Muscle of leg (tissue), 3 donors: ENCODE measurements at regions not wholly inside any gene's neighbourhood (a gene's known extent, or its start where the extent isn't known, plus 50 kb on each side); places are given as distances from the start of the nearest gene placed in this dataset.
A peak's percentile ranks its signal among the peaks of the same experiment; 100 is the strongest.

ENCODE experiments used
- DNase-seq: peaks from one replicate; pipeline ENCODE4 v3.0.0; 2013
- H3K27ac ChIP-seq: one replicate; pipeline ENCODE4 v1.5.1; 2013; ENCODE audit warnings: mild to moderate bottlenecking, low read length, control low read depth
- H3K27me3 ChIP-seq: one replicate; pipeline ENCODE4 v1.6.1; 2013; ENCODE audit warnings: low read length; ENCODE audit not compliant: control insufficient read depth, insufficient read depth
- H3K36me3 ChIP-seq: one replicate; pipeline ENCODE4 v1.6.1; 2013; ENCODE audit warnings: low read length; ENCODE audit not compliant: control insufficient read depth, insufficient read depth
- H3K4me1 ChIP-seq: one replicate; pipeline ENCODE4 v1.6.1; 2013; ENCODE audit warnings: low read length; ENCODE audit not compliant: control insufficient read depth, insufficient read depth
- H3K4me3 ChIP-seq: one replicate; pipeline ENCODE4 v1.5.1; 2013; ENCODE audit warnings: low read length, control low read depth
- H3K9me3 ChIP-seq: replicated peaks from 2 replicates; pipeline ENCODE4 v1.6.1; 2013; ENCODE audit warnings: low read depth, low read length; ENCODE audit not compliant: control insufficient read depth
- WGBS: methylation state at CpG from one replicate; pipeline ENCODE4 v1.1.5; 2013; ENCODE audit warnings: missing lambda C conversion rate; ENCODE audit not compliant: insufficient coverage; 5-methylcytosine and 5-hydroxymethylcytosine counted together

DNA sequence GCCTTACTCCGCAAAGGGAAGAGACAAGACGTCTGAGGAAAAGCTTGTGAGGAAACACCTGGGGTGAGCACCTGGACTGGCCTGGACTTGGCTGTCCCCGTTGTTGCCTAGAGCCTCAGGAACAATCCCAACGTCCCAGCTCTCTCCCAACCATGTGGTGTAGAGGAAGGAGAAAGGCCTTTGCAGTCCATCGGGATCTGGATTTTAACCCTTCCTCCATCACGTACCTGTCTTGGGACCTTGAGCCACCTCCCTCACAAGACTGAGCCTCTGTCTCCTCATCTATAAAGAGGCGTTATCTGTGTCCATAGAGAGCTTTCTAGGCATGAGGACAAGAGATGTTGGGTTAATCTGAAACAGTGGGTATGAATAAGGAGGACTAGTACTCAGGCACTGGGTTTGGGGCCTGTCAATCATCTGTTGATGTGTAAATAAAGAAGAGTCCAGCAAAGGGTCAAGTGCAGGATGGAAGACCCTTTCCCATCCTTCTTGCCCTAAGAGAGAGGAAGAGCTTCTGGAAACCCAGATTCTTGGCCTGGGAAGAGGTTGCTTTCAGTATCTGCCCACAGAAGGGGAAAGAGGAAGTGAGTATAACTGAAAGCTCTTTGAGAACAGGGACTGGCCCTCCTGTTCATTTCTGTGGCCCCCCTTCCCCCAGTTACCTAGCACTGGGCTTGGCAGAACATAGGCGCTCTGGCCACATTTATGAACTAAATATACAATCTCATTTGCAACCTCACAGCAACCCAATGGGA is 137.1 kb downstream of the PJA1 start:
- peak overlapping the region; percentile 29 for H3K27ac ChIP-seq
- no peak for DNase-seq
- H3K4me1 ChIP-seq = peaks cover 36% of the 10 kb centered on the region
- WGBS = 66% methylated on average over 3 of the region's 8 CpGs
- H3K4me3 ChIP-seq = no peak overlapping the region
- H3K9me3 ChIP-seq = peaks cover 4% of the 10 kb centered on the region
- peaks cover 45% of the 10 kb centered on the region for H3K27me3 ChIP-seq
- no peaks in the 10 kb centered on the region for H3K36me3 ChIP-seq

DNA sequence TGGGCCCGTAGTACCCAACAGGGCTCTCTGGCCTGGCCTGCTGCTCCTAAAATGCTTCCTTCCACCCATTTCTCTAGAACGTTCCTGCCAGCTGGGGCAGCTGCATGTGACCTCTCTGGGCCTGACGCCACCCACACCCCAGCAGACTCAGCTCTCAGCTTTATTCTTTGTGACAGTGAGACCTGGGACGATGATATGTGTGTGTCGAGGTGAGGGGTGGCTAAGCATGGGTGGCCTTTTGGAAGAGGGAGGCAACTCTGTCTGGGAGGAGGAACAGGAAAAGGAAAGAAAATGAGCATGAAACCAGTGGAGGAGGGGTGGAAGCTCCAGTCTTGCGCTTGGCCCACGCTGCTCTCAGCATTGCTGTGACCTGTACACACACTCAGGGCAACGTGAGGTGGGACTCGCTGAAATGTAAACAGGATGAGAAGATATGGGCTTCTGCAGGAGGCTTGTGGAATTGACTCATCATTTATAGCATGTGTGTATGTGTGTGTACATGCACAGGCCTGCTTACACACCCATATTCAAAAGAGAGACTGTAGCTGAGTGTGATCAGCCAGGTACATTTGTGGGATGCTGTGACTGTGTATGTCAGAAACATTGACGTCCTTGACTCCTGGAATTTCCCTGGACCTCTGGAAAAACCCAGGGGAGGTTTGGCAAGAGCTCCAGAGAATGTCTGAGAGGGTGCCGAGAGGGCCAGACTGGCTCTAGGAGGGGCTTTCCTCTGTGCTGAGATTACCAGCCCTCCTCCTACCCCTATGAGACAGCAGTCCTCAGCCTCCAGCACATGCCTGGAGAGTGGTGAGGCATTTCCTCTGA is 137.9 kb downstream of the PJA1 start:
- peak overlapping the region; percentile 29 for H3K27ac ChIP-seq
- no peaks in the 10 kb centered on the region for H3K36me3 ChIP-seq
- peaks cover 46% of the 10 kb centered on the region for H3K27me3 ChIP-seq
- peaks cover 4% of the 10 kb centered on the region for H3K9me3 ChIP-seq
- H3K4me1 ChIP-seq = peaks cover 42% of the 10 kb centered on the region
- DNase-seq = no peak
- H3K4me3 ChIP-seq = no peak overlapping the region
- WGBS = 70% methylated on average over 6 of the region's 11 CpGs

DNA sequence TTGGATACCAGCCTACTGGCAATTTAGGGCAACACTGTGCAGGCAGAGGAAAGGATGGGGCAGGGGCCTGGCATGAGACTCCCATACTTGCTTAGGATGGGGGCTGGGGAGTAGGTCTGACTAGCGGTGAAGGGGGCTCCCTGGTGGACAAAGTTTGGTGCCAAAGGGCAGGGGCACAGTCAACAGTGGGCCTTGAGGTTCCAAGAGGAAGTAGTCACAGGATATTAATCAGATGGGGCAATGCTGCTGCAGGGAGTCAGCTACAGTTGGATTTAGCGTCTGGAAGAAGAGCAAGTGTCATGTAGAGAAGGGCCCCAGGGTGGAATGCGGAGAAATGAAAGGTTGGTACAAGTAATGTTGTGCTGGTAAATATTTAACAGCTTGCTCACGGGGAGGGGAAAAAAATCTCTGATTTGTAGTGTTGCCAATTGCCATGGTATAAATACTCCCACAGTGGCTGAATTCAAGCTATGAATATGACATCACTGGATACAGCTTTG is 139.4 kb downstream of the PJA1 start:
- Histone ChIP-seq H3K36me3 (no peaks in the 10 kb centered on the region), H3K27me3 (peaks cover 48% of the 10 kb centered on the region), H3K4me1 (peaks cover 55% of the 10 kb centered on the region), H3K27ac (peak overlapping the region; percentile 29), H3K4me3 (no peak overlapping the region), H3K9me3 (peaks cover 4% of the 10 kb centered on the region)
- no peak for DNase-seq
- 63% methylated on average over 4 of the region's 4 CpGs for WGBS

DNA sequence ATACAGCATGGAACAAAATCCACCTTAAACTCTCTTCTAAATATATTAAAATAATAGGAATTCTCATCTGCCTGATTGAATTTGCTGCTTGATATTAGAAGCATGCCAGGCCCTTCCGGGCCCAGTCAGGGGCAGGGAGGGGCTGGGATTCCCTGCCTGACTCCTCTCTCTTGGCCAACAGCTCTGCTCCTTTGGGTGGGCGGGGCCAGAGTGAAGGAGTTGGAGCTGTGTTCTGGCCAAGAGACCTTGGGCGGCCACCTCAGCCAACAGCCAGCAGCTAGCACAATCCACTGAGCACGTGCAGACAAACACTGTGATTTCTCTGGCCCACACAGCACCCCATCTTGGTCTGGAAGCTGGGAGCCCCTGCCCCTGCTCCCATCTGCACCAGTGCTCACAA is 140.3 kb downstream of the PJA1 start:
- H3K9me3 ChIP-seq = peaks cover 4% of the 10 kb centered on the region
- peak; percentile 90 for DNase-seq
- H3K4me1 ChIP-seq = peaks cover 56% of the 10 kb centered on the region
- no peaks in the 10 kb centered on the region for H3K36me3 ChIP-seq
- 24% methylated on average over 2 of the region's 4 CpGs for WGBS
- peak overlapping the region; percentile 74 for H3K27ac ChIP-seq
- peaks cover 54% of the 10 kb centered on the region for H3K27me3 ChIP-seq
- H3K4me3 ChIP-seq = no peak overlapping the region

DNA sequence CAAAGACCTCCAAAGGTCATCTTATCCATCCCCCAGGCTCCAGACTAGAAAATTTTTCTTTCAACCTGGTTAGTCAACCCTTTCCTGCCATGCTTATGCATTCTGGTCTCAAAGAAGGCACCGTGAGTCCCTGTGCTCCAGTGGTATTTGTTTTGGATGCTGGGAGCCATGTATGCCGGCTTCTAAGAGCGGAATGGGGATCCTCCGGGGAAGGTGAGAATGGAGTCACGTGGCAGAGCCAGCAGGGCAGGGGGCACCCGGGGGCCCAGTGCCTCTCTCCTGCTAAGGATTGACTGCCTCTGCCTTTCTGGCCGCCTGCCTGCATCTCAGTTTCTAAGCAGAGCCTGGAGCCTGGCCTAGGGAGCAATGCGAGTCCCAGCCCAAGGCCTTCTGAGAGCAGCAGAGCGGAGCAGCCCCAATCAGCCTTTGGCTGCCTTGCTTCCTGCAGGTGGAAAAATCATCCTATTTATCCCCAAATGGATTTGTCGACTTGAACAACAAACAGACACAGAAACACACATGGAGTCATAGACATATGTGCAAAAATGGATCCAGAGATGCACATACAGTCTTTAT is 141.0 kb downstream of the PJA1 start:
- H3K27me3 ChIP-seq = peaks cover 47% of the 10 kb centered on the region
- no peaks in the 10 kb centered on the region for H3K36me3 ChIP-seq
- H3K4me3 ChIP-seq = no peak overlapping the region
- WGBS = 54% methylated on average over 10 of the region's 10 CpGs
- H3K4me1 ChIP-seq = peaks cover 59% of the 10 kb centered on the region
- peak; percentile 91 for DNase-seq
- H3K9me3 ChIP-seq = peaks cover 4% of the 10 kb centered on the region
- peak overlapping the region; percentile 74 for H3K27ac ChIP-seq

DNA sequence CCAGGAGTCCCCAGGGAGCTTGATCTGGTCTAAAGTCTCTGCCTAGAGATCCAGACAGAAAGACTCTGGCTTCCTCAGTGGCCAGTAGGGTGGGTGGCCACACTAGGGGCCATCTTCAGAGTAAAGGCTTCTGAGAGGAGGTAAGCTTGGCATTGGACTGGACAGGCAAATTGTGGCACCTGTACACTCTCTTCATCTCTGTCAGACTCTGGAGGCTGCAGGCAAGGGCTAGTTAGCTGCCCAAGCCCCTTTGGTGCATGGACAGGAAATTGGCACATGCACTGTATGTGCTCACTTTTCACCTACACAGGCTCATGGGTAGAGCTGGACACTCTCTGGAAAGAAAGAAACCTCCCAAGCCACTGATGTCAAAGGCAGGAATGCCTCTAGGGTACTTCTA is 142.8 kb downstream of the PJA1 start:
- H3K36me3 ChIP-seq = no peaks in the 10 kb centered on the region
- H3K4me3 ChIP-seq = no peak overlapping the region
- H3K27ac ChIP-seq = no peak overlapping the region
- no peak for DNase-seq
- H3K27me3 ChIP-seq = peaks cover 42% of the 10 kb centered on the region
- H3K4me1 ChIP-seq = peaks cover 64% of the 10 kb centered on the region
- H3K9me3 ChIP-seq = peaks cover 4% of the 10 kb centered on the region

DNA sequence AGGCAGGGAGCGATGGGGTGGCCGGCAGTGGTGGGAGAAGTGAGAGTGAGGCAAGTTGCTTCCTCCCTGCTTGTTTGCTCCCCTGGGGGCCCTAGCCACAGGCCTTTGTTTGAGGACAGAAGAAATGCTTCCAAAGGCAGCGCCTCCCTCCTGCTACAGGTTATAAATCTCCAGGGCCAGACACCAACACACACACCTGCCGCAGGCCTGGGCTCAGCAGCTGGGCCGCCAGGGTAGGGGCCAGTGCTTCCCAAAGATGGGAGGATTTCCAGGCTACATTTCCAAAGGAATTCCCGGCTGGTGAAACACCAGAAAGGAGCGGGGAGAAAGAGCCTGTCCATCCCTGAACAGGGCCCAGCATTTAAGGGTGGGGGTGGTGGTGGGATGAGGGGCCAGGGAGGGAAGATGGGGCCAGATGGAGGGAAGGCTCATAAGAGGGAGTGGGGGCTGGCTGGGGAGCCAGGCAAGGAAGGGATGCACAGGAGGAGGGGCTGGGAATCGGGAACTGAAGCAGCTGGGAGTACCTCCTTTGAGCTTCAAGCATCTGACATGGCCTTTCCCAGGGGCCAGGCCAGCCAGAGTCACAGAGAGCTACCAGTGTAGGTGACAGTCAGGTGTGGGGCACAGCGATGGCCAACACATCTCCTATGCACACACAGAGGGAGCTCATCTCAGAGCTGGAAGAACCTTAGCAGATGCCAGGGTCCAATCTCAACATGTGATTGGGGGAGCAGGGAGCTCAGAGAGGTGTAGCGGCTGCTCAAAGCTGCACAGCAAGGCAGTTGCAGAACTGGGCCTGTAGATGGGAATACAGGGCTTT is 143.9 kb downstream of the PJA1 start:
- WGBS = 35% methylated on average over 8 of the region's 10 CpGs
- Histone ChIP-seq H3K27ac (peak overlapping the region; percentile 59), H3K4me3 (no peak overlapping the region), H3K36me3 (no peaks in the 10 kb centered on the region), H3K9me3 (peaks cover 4% of the 10 kb centered on the region), H3K27me3 (peaks cover 45% of the 10 kb centered on the region), H3K4me1 (peaks cover 66% of the 10 kb centered on the region)
- peak; percentile 84 for DNase-seq

DNA sequence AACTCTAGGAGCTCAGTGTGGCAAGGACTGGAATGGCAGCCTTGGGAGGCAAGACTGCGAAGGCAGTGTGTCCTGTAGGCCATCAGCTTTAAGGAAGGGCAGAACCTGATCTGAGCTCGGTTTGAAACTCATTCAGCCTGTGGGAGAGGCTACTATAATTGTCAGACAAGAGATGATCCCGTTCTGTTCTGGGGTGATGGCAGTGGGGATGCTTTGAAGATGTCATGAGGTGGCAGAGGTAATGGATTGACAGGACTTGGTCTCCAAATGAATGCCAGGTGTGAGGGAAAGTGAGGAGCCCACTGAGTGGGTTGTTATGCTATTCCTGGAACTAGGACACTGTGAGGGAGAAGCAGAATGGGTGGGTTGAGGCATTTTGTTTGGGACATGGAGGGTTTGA is 144.9 kb downstream of the PJA1 start:
- Histone ChIP-seq H3K9me3 (no peaks in the 10 kb centered on the region), H3K4me1 (peaks cover 64% of the 10 kb centered on the region), H3K27ac (no peak overlapping the region), H3K4me3 (no peak overlapping the region), H3K27me3 (peaks cover 41% of the 10 kb centered on the region), H3K36me3 (no peaks in the 10 kb centered on the region)
- 72% methylated on average over 3 of the region's 3 CpGs for WGBS
- no peak for DNase-seq

DNA sequence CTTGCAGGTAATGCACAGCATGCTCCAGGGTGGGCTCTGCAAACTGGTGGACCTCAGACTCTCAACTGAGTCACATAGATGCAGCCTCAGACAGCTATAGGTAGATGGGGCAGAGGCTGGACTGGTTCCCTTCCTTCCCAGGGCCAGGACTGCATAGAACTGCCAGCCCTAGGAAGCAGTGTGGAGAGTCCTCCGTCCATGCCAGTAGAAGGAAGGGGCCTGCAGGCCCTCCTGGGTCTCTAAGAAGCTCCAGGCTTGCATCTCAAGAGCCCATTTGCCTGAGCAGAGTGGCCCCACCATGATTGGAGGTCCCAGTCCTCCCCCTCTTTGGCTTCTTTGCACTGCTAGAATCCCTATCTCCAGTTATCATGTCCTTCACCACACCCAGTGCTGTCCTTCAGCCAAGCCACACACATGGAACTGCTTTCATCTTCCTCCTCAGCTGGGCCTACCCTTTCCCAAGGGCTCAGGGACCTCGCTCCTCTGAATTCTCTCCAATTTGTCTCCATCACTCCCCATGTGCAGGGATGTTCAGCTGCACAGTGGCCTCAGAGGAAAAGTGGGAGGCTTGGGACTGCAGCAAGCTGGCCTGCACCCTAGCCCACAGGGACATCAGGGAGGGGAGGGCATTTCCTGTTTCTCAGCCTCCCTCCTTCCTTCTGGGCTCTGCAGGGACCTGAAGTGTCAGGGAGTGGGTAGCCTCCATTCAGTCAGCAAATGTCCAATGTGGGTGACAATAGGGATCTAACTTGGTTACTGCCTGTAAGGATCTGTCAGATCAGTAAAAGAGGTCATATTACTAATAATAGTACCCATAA is 146.0 kb downstream of the PJA1 start:
- Histone ChIP-seq H3K9me3 (no peaks in the 10 kb centered on the region), H3K4me3 (no peak overlapping the region), H3K36me3 (no peaks in the 10 kb centered on the region), H3K27ac (no peak overlapping the region), H3K4me1 (peaks cover 66% of the 10 kb centered on the region), H3K27me3 (peaks cover 43% of the 10 kb centered on the region)
- 38% methylated on average over 1 of the region's 2 CpGs for WGBS
- no peak for DNase-seq
